ENCODE measurements at regions not wholly inside any gene's neighbourhood (a gene's known extent, or its start where the extent isn't known, plus 50 kb on each side); places are given as distances from the start of the nearest gene placed in this dataset.

- Histone ChIP-seq H3K4me2 (ENCODE audit: insufficient read depth, low read length) (no peak overlapping the region), H2AFZ (ENCODE audit: low read length) (no peak overlapping the region), H3K27me3 (ENCODE audit: insufficient read depth, low read length) (no peaks in the 10 kb centered on the region), H3K4me1 (ENCODE audit: insufficient read depth, low read length) (no peaks in the 10 kb centered on the region), H3K9me3 (ENCODE audit: low read depth, low read length) (no peaks in the 10 kb centered on the region), H3K36me3 (ENCODE audit: insufficient read depth, low read length) (no peaks in the 10 kb centered on the region), H3K79me2 (ENCODE audit: insufficient read depth, low read length) (no peaks in the 10 kb centered on the region), H3K27ac (ENCODE audit: low read depth, low read length) (no peak overlapping the region), H4K20me1 (ENCODE audit: insufficient read depth, low read length) (no peaks in the 10 kb centered on the region), H3K4me3 (ENCODE audit: insufficient read depth, low read length) (no peak overlapping the region)
- no peak for TF ChIP-seq CTCF (IDR thresholded peaks at IDR 0.05; ENCODE audit: extremely low read depth, low read depth, low read length)
- DNase-seq (ENCODE audit: insufficient read length, low spot score, missing footprints), result no peak
Observed at GRCh38 chr3:69566275-69566674, 173.0 kb upstream of the MITF start.

GRCh38 chr3:69565316-69565715, 173.9 kb upstream of the MITF start:
- H4K20me1 ChIP-seq (ENCODE audit: insufficient read depth, low read length), result no peaks in the 10 kb centered on the region
- TF ChIP-seq CTCF (IDR thresholded peaks at IDR 0.05; ENCODE audit: extremely low read depth, low read depth, low read length), result no peak
- H3K4me1 ChIP-seq (ENCODE audit: insufficient read depth, low read length), result no peaks in the 10 kb centered on the region
- no peaks in the 10 kb centered on the region for H3K27me3 ChIP-seq (ENCODE audit: insufficient read depth, low read length)
- H3K27ac ChIP-seq (ENCODE audit: low read depth, low read length), result no peak overlapping the region
- H3K79me2 ChIP-seq (ENCODE audit: insufficient read depth, low read length), result no peaks in the 10 kb centered on the region
- no peak overlapping the region for H2AFZ ChIP-seq (ENCODE audit: low read length)
- H3K4me2 ChIP-seq (ENCODE audit: insufficient read depth, low read length), result no peak overlapping the region
- no peaks in the 10 kb centered on the region for H3K36me3 ChIP-seq (ENCODE audit: insufficient read depth, low read length)
- no peaks in the 10 kb centered on the region for H3K9me3 ChIP-seq (ENCODE audit: low read depth, low read length)
- H3K4me3 ChIP-seq (ENCODE audit: insufficient read depth, low read length), result no peak overlapping the region
- no peak for DNase-seq (ENCODE audit: insufficient read length, low spot score, missing footprints)

DNA sequence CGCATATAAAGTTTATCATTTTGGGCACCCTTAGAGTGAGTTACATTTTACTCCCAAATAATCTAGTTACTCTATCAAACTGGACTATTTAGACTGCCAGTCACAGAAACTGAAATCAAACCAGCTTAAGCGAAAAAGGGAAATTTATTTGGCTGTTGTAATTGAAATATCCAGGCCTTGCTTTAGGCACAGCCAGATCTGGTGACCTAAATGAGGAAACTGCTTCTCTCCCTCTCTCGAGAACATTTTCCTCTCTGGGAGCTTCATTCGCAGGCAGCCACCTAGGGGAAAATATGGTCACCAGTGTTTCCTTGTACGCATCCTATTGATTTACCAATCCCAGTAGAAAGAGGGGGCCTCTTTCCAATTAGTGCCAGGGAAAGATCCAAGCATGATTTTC, 175.3 kb upstream of the MITF start:
- Histone ChIP-seq H3K4me2 (ENCODE audit: insufficient read depth, low read length) (no peak overlapping the region), H3K36me3 (ENCODE audit: insufficient read depth, low read length) (no peaks in the 10 kb centered on the region), H3K4me3 (ENCODE audit: insufficient read depth, low read length) (no peak overlapping the region), H3K27ac (ENCODE audit: low read depth, low read length) (no peak overlapping the region), H4K20me1 (ENCODE audit: insufficient read depth, low read length) (no peaks in the 10 kb centered on the region), H3K4me1 (ENCODE audit: insufficient read depth, low read length) (no peaks in the 10 kb centered on the region), H3K9me3 (ENCODE audit: low read depth, low read length) (no peaks in the 10 kb centered on the region), H3K27me3 (ENCODE audit: insufficient read depth, low read length) (no peaks in the 10 kb centered on the region), H3K79me2 (ENCODE audit: insufficient read depth, low read length) (no peaks in the 10 kb centered on the region), H2AFZ (ENCODE audit: low read length) (no peak overlapping the region)
- no peak for TF ChIP-seq CTCF (IDR thresholded peaks at IDR 0.05; ENCODE audit: extremely low read depth, low read depth, low read length)
- DNase-seq (ENCODE audit: insufficient read length, low spot score, missing footprints), result no peak

- H3K27me3 ChIP-seq (ENCODE audit: insufficient read depth, low read length), result no peaks in the 10 kb centered on the region
- no peaks in the 10 kb centered on the region for H4K20me1 ChIP-seq (ENCODE audit: insufficient read depth, low read length)
- H3K27ac ChIP-seq (ENCODE audit: low read depth, low read length), result no peak overlapping the region
- no peaks in the 10 kb centered on the region for H3K9me3 ChIP-seq (ENCODE audit: low read depth, low read length)
- no peaks in the 10 kb centered on the region for H3K4me1 ChIP-seq (ENCODE audit: insufficient read depth, low read length)
- no peak overlapping the region for H2AFZ ChIP-seq (ENCODE audit: low read length)
- no peak for TF ChIP-seq CTCF (IDR thresholded peaks at IDR 0.05; ENCODE audit: extremely low read depth, low read depth, low read length)
- no peak for DNase-seq (ENCODE audit: insufficient read length, low spot score, missing footprints)
- H3K4me3 ChIP-seq (ENCODE audit: insufficient read depth, low read length), result no peak overlapping the region
- H3K4me2 ChIP-seq (ENCODE audit: insufficient read depth, low read length), result no peak overlapping the region
- H3K79me2 ChIP-seq (ENCODE audit: insufficient read depth, low read length), result no peaks in the 10 kb centered on the region
- no peaks in the 10 kb centered on the region for H3K36me3 ChIP-seq (ENCODE audit: insufficient read depth, low read length)
Observed at GRCh38 chr3:69563151-69563550, 176.1 kb upstream of the MITF start.

All from osteoblast (primary cell).